GDM1 (cell line): ENCODE measurements at regions not wholly inside any gene's neighbourhood (a gene's known extent, or its start where the extent isn't known, plus 50 kb on each side); places are given as distances from the start of the nearest gene placed in this dataset.

Source experiments
- DNase-seq: peaks from one replicate; lab custom pipeline; 2025; lab: John Stamatoyannopoulos, UW

GRCh38 chr9:80922544-80922943 is 766.8 kb downstream of the TLE1 start:
- no peak for DNase-seq

GRCh38 chr9:80906728-80907127 is 782.6 kb downstream of the TLE1 start:
- DNase-seq, result no peak

- no peak for DNase-seq
Measured at GRCh38 chr9:80899208-80899607, 790.1 kb downstream of the TLE1 start.

GRCh38 chr9:80893190-80893589 is 796.2 kb downstream of the TLE1 start:
- no peak for DNase-seq

- DNase-seq, result no peak
Measured at GRCh38 chr9:80892703-80893102, 796.6 kb downstream of the TLE1 start.

- DNase-seq, result no peak
Measured at GRCh38 chr9:80890124-80890523, 799.2 kb downstream of the TLE1 start.

GRCh38 chr9:80885894-80886293 is 803.5 kb downstream of the TLE1 start:
- DNase-seq, result no peak

GRCh38 chr9:80883826-80884579 is 805.3 kb downstream of the TLE1 start:
- DNase-seq, result no peak

GRCh38 chr9:80883426-80883825 is 805.9 kb downstream of the TLE1 start:
- DNase-seq, result no peak

GRCh38 chr9:80881940-80882339 is 807.4 kb downstream of the TLE1 start:
- DNase-seq, result no peak

- DNase-seq, result no peak
Measured at GRCh38 chr9:80881320-80881719, 808.0 kb downstream of the TLE1 start.

- DNase-seq, result no peak
Measured at GRCh38 chr9:80878556-80878955, 810.8 kb downstream of the TLE1 start.

- DNase-seq, result no peak
Measured at GRCh38 chr9:80875947-80876346, 813.4 kb downstream of the TLE1 start.

- no peak for DNase-seq
Measured at GRCh38 chr9:80874276-80874675, 815.1 kb downstream of the TLE1 start.

- DNase-seq, result no peak
Measured at GRCh38 chr9:80873861-80874260, 815.5 kb downstream of the TLE1 start.

GRCh38 chr9:80871596-80871995 is 817.8 kb downstream of the TLE1 start:
- DNase-seq, result no peak

GRCh38 chr9:80867731-80868130 is 821.6 kb downstream of the TLE1 start:
- DNase-seq, result no peak

- no peak for DNase-seq
Measured at GRCh38 chr9:80866576-80867227, 822.6 kb downstream of the TLE1 start.

- no peak for DNase-seq
Measured at GRCh38 chr9:80866121-80866520, 823.2 kb downstream of the TLE1 start.

GRCh38 chr9:80843028-80843427 is 846.3 kb downstream of the TLE1 start:
- DNase-seq, result no peak

GRCh38 chr9:80842389-80842788 is 847.0 kb downstream of the TLE1 start:
- no peak for DNase-seq

GRCh38 chr9:80841888-80842287 is 847.5 kb downstream of the TLE1 start:
- DNase-seq, result no peak

GRCh38 chr9:80839821-80840675 is 849.3 kb downstream of the TLE1 start:
- DNase-seq, result no peak
